ENCODE measurements at regions not wholly inside any gene's neighbourhood (a gene's known extent, or its start where the extent isn't known, plus 50 kb on each side); places are given as distances from the start of the nearest gene placed in this dataset.

DNA sequence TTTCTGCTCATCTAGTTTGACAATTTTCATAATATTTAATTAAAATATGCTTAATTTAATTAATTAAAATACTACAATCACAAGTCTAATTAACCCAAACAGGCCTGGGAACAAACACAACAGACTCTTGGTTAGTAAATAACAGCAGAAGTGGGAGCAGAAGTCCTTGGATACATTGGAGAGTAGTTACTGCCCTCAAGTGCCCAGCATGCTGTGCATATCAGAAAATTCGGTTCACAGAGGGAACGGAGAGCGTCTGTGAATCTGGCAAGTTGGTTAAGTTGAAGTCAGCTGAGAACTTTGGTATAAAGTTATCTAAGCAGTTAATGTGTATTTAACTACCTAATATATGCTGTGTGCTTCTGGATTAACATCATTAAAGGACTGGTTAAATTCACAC, 87.0 kb upstream of the ATG10 start:
- CTCF ChIA-PET = no interaction called here
- BruUV-seq (replicated peaks) = no TSS peak
- H3K27ac Mint-ChIP-seq (ENCODE audit: unreplicated experiment) = no peak overlapping the region

GRCh38 chr5:81883371-81883770, 88.5 kb upstream of the ATG10 start:
- H3K9me3 Mint-ChIP-seq (ENCODE audit: unreplicated experiment) = no peaks in the 10 kb centered on the region
- BruUV-seq (replicated peaks) = no TSS peak
- intact Hi-C loops (cut with micrococcal nuclease; ENCODE audit: unreplicated experiment) = no loop called here
- Histone ChIP-seq H3K36me3 (ENCODE audit: control insufficient read depth, insufficient read depth, low read length) (no peaks in the 10 kb centered on the region), H3K4me3 (ENCODE audit: low read depth, low read length) (no peak overlapping the region), H3K9me3 (no peaks in the 10 kb centered on the region), H3K4me1 (no peaks in the 10 kb centered on the region), H3K27me3 (replicated peaks; ENCODE audit: control insufficient read depth, insufficient read depth, low read length) (peaks cover 3% of the 10 kb centered on the region)
- no peaks in the 10 kb centered on the region for H3K4me1 Mint-ChIP-seq (ENCODE audit: low read depth, unreplicated experiment)
- peaks cover 18% of the 10 kb centered on the region for H3K27me3 Mint-ChIP-seq (ENCODE audit: insufficient read depth, unreplicated experiment)
- ChIA-PET POLR2A (no interaction called here), CTCF (interaction anchor here (0.6 to 0.7 kb wide), 2 partner anchors 281 to 376 kb away, joined by 3 to 4 read pairs; no protein-coding TSS in a partner anchor)
- no peaks in the 10 kb centered on the region for H3K36me3 Mint-ChIP-seq (ENCODE audit: insufficient read depth, unreplicated experiment)
- H3K27ac Mint-ChIP-seq (ENCODE audit: unreplicated experiment) = no peak overlapping the region
- TF ChIP-seq, protein P1, sequence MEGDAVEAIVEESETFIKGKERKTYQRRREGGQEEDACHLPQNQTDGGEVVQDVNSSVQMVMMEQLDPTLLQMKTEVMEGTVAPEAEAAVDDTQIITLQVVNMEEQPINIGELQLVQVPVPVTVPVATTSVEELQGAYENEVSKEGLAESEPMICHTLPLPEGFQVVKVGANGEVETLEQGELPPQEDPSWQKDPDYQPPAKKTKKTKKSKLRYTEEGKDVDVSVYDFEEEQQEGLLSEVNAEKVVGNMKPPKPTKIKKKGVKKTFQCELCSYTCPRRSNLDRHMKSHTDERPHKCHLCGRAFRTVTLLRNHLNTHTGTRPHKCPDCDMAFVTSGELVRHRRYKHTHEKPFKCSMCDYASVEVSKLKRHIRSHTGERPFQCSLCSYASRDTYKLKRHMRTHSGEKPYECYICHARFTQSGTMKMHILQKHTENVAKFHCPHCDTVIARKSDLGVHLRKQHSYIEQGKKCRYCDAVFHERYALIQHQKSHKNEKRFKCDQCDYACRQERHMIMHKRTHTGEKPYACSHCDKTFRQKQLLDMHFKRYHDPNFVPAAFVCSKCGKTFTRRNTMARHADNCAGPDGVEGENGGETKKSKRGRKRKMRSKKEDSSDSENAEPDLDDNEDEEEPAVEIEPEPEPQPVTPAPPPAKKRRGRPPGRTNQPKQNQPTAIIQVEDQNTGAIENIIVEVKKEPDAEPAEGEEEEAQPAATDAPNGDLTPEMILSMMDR (IDR thresholded peaks at IDR 0.05; ENCODE audit: insufficient read depth in 1 of 2, low read depth in 1 of 2, low read length in 1 of 2, severe bottlenecking in 1 of 2, unreplicated experiment in 1 of 2) = no peak
- no peak for DNase-seq
- H3K4me3 Mint-ChIP-seq (ENCODE audit: unreplicated experiment) = no peak overlapping the region

More for the DNA sequence above, 87.0 kb upstream of the ATG10 start:
- intact Hi-C loops (cut with micrococcal nuclease; ENCODE audit: unreplicated experiment) = no loop called here
- peaks cover 13% of the 10 kb centered on the region for H3K27me3 Mint-ChIP-seq (ENCODE audit: insufficient read depth, unreplicated experiment)
- no peak overlapping the region for H3K4me3 Mint-ChIP-seq (ENCODE audit: unreplicated experiment)
- Histone ChIP-seq H3K27me3 (replicated peaks; ENCODE audit: control insufficient read depth, insufficient read depth, low read length) (peaks cover 3% of the 10 kb centered on the region), H3K4me3 (ENCODE audit: low read depth, low read length) (no peak overlapping the region), H3K4me1 (no peaks in the 10 kb centered on the region), H3K36me3 (ENCODE audit: control insufficient read depth, insufficient read depth, low read length) (no peaks in the 10 kb centered on the region), H3K9me3 (no peaks in the 10 kb centered on the region)
- POLR2A ChIA-PET = no interaction called here
- DNase-seq = no peak
- H3K9me3 Mint-ChIP-seq (ENCODE audit: unreplicated experiment) = peaks cover 3% of the 10 kb centered on the region
- H3K36me3 Mint-ChIP-seq (ENCODE audit: insufficient read depth, unreplicated experiment) = no peaks in the 10 kb centered on the region
- TF ChIP-seq, protein P1 (IDR thresholded peaks at IDR 0.05; ENCODE audit: insufficient read depth in 1 of 2, low read depth in 1 of 2, low read length in 1 of 2, severe bottlenecking in 1 of 2, unreplicated experiment in 1 of 2) = no peak
- H3K4me1 Mint-ChIP-seq (ENCODE audit: low read depth, unreplicated experiment) = no peaks in the 10 kb centered on the region

DNA sequence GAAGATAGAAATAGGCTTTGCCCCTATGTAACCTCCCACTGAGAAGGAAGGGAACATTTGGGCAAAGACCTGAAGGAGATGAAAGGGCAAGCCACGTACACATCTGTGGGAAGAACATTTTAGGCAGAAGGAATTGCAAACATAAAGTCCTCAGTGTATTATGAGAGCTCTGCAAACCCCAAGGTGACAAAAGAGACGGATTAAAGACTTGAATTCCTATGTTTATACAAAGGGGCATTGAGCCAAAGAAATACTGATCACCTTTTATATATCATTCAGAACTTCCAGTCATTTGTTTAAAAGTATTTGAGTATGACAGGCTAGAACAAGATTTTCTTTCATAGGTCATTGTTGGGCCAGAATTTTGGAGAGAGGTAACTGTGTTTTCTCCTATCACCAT, 90.2 kb upstream of the ATG10 start:
- H3K27ac Mint-ChIP-seq (ENCODE audit: unreplicated experiment) = no peak overlapping the region
- Histone ChIP-seq H3K36me3 (ENCODE audit: control insufficient read depth, insufficient read depth, low read length) (no peaks in the 10 kb centered on the region), H3K27me3 (replicated peaks; ENCODE audit: control insufficient read depth, insufficient read depth, low read length) (peaks cover 3% of the 10 kb centered on the region), H3K4me3 (ENCODE audit: low read depth, low read length) (no peak overlapping the region), H3K4me1 (no peaks in the 10 kb centered on the region), H3K9me3 (no peaks in the 10 kb centered on the region)
- TF ChIP-seq, protein P1 (IDR thresholded peaks at IDR 0.05; ENCODE audit: insufficient read depth in 1 of 2, low read depth in 1 of 2, low read length in 1 of 2, severe bottlenecking in 1 of 2, unreplicated experiment in 1 of 2) = no peak
- no peaks in the 10 kb centered on the region for H3K4me1 Mint-ChIP-seq (ENCODE audit: low read depth, unreplicated experiment)
- DNase-seq = no peak
- no peak overlapping the region for H3K4me3 Mint-ChIP-seq (ENCODE audit: unreplicated experiment)
- BruUV-seq (replicated peaks) = no TSS peak
- ChIA-PET CTCF (no interaction called here), POLR2A (no interaction called here)
- H3K9me3 Mint-ChIP-seq (ENCODE audit: unreplicated experiment) = no peaks in the 10 kb centered on the region
- H3K36me3 Mint-ChIP-seq (ENCODE audit: insufficient read depth, unreplicated experiment) = no peaks in the 10 kb centered on the region
- peaks cover 20% of the 10 kb centered on the region for H3K27me3 Mint-ChIP-seq (ENCODE audit: insufficient read depth, unreplicated experiment)
- intact Hi-C loops (cut with micrococcal nuclease; ENCODE audit: unreplicated experiment) = no loop called here
